ENCODE measurements at regions not wholly inside any gene's neighbourhood (a gene's known extent, or its start where the extent isn't known, plus 50 kb on each side); places are given as distances from the start of the nearest gene placed in this dataset.

GRCh38 chr4:179768996-179769395, 2326.8 kb upstream of the AGA start:
- no peak for DNase-seq (ENCODE audit: low read depth in 2 of 2)

GRCh38 chr4:179797738-179798137, 2355.5 kb upstream of the AGA start:
- no peak for DNase-seq (ENCODE audit: low read depth in 2 of 2)

DNA sequence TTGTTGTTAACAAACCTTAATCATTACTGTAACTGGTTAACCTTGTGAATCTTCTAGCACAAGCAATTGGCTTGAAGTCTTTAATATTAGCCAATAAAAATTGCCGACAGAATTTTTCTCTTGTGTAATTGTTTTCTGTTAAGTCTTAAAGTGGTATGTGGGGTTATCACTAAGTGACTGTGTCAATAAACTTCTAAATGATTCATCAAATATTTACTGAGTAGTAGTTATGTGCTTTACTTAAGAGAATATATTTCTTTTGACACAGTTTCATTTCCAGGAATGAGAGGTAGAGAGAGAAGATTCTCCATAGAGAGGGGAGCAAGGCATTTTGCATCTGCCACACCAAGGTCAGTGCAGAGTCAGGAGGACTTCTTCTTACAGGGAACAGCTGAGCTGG, 2361.6 kb upstream of the AGA start:
- DNase-seq (ENCODE audit: low read depth in 2 of 2) = no peak

DNA sequence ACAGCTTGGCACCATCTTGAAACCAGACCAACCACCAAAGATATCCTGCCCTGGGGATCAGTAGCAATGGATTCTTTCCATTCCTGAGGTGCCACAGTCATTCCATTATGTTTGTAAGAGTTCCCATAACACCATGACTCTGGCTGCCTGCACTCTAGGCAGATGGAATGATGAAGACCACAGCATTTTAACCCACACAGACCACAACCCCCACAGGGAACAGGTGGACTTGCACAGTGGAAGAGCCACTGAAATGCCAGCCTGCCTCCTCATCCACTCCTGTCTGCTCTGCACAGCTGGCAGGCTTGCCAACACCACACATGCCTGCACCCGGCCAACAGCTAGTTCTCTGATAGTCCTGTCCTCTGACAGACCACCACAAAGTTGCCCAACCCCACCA, 2362.2 kb upstream of the AGA start:
- DNase-seq (ENCODE audit: low read depth in 2 of 2) = no peak

DNA sequence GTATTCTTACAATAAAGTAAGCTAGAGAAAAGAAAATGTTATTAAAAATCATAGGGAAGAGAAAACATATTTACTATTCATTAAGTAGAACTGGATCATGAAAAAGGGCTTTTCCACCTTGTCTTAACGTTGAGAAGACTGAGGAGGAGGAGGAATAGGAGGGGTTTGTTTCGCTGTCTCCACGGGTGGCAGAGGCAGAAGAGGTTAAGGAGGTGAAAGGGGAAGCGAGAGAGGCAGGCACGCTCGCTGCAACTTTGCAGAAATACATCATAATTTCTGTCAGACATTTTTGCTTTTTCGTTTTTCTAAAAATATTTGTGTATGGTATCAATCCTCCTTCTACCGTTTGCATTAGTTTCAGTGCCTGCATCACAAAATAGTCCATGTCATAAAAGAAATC, 2375.1 kb upstream of the AGA start:
- no peak for DNase-seq (ENCODE audit: low read depth in 2 of 2)

GRCh38 chr4:179823342-179823741, 2381.1 kb upstream of the AGA start:
- no peak for DNase-seq (ENCODE audit: low read depth in 2 of 2)

- no peak for DNase-seq (ENCODE audit: low read depth in 2 of 2)
These were observed 2389.0 kb upstream of the AGA start for GRCh38 chr4:179831274-179831673.

- no peak for DNase-seq (ENCODE audit: low read depth in 2 of 2)
These were observed 2394.2 kb upstream of the AGA start for GRCh38 chr4:179836179-179837075.

GRCh38 chr4:179843370-179843769, 2399.8 kb upstream of the TENM3 start:
- no peak for DNase-seq (ENCODE audit: low read depth in 2 of 2)

- DNase-seq (ENCODE audit: low read depth in 2 of 2) = no peak
These were observed 2387.7 kb upstream of the TENM3 start for GRCh38 chr4:179855469-179855868.

- DNase-seq (ENCODE audit: low read depth in 2 of 2) = no peak
These were observed 2385.0 kb upstream of the TENM3 start for GRCh38 chr4:179858221-179858620.

GRCh38 chr4:179867300-179867878, 2375.8 kb upstream of the TENM3 start:
- DNase-seq (ENCODE audit: low read depth in 2 of 2) = no peak

DNA sequence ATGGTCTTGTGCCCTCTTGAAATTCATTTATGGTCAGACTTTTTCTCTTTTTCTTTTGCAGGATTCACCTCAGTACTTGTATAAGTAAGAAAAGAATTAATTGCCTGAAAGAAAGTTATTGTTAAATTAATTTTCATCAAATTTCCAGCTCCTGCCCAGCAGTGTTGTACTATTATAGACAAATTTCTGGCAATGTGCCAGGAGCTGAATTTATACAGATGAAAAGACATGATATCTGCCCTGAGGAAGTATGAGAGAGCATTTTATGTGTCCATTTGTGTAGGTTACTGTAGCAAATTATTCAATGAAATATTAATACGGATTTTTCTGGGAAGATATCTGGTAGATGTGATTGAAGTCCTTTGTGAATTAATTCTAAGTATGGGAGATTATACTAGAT, 2371.5 kb upstream of the TENM3 start:
- DNase-seq (ENCODE audit: low read depth in 2 of 2) = no peak

DNA sequence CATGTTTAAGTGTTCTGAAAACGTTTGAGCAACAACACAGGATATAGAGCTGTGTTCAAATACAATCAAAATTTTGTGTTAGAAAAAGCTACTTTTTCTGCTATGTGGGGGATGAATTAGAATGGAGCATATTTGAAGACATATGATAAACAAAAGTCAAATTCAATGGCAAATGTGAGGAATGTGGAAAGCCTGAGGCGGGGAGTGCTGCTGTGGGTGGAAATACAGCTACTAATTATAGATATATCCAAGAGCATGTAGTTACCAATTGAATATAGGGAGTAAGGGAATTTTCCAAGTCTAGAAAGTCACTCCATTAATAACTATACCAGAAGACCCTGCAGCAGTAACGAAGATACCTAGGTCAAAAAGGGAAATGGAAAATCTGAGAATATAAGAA, 2370.4 kb upstream of the TENM3 start:
- DNase-seq (ENCODE audit: low read depth in 2 of 2) = no peak

DNA sequence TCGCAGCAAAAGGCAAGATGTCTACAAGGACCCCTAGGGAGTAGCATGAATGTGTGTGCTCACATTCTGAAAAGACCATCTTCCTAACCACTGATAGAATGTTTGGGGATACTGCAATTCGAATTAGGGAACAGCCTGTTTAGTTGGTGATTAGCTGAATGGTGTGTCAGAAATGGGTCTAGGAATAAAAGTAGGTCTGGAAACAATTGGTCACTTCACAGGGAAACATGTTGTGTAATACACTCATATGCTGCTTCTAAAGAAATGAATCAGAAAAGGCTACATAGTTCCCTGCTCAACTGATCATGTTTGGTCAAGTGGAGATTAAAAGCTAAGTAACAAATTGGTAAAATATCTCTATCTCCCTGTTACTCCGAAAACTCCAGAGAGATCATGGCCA, 2362.4 kb upstream of the TENM3 start:
- DNase-seq (ENCODE audit: low read depth in 2 of 2) = no peak

DNA sequence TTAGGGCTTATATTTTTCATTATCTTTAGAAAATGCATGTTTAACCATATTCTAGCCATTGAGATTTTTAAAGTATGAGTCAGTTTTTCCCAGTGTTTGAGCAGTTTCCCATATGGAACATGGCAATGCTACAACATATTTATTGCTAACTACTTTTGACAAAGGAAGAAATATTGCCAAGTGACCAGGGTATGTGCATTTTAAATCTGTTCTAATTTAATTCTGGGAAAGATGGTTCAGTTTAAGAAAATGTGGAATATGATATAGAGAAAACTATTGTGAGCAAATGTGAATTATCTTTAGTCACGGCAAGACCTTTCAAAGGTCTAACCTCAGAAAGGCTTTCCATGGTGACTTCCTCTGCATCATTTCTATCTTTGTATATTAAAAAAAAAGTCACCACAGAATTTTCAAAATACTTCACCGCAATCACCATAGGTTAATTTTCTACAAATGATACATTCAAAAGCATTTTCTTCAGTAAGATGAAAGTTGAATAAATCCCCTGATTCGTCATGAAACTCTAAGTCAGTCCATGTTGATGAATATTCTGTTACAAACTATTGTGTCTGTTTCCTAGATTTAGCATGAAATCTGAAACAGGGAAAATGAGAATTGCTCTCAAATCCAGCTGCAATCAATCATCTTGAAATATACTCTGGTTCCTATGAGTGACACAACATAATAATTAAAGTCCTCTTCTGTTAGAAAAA, 2349.0 kb upstream of the TENM3 start:
- DNase-seq (ENCODE audit: low read depth in 2 of 2) = no peak

GRCh38 chr4:179919587-179919986, 2323.6 kb upstream of the TENM3 start:
- no peak for DNase-seq (ENCODE audit: low read depth in 2 of 2)

- DNase-seq (ENCODE audit: low read depth in 2 of 2) = no peak
These were observed 2315.7 kb upstream of the TENM3 start for GRCh38 chr4:179927473-179927872.

GRCh38 chr4:179941911-179942310, 2301.3 kb upstream of the TENM3 start:
- DNase-seq (ENCODE audit: low read depth in 2 of 2) = no peak

- DNase-seq (ENCODE audit: low read depth in 2 of 2) = no peak
These were observed 2266.4 kb upstream of the TENM3 start for GRCh38 chr4:179976777-179977176.

DNA sequence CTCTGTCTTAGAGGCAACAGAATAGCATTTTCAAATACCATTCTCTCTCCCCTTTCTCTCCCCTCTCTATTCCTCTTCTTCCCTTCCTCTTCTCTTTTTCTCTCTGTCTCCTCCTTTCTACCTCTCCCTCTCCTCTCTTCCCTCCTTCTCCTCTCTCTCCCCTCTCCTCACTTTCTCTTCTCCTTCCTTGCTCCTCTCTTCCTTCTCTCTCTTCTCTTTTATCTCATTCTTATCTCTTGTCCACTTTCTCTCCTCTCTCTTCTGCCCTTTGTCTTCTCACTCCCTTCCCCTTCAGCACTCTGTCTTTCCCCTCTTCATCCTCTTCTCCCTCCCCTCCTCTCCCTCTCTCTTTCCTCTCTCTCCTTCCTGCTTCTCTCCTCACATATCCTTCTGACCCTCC, 2265.8 kb upstream of the TENM3 start:
- DNase-seq (ENCODE audit: low read depth in 2 of 2) = no peak

GRCh38 chr4:179981161-179981560, 2262.0 kb upstream of the TENM3 start:
- no peak for DNase-seq (ENCODE audit: low read depth in 2 of 2)

DNA sequence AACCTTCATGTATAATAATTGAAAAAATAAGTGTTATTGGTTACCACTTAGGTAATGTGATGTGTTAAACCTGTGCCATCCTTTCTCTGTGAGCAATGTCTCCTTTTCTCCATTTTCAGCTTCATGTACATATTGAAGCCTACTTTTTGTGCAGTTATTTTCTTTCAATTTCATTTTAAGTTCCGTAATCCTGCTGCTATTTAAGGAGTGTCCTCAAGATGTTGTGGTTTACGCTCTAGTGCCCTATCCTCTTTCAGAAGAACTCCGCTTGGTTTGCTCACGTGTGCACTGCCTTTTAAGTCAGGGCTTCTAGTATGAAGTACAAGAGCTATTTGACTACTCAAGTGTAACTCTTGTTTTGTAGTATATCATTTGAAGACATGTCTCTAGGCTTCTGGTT, 2253.2 kb upstream of the TENM3 start:
- no peak for DNase-seq (ENCODE audit: low read depth in 2 of 2)
